ENCODE measurements at regions not wholly inside any gene's neighbourhood (a gene's known extent, or its start where the extent isn't known, plus 50 kb on each side); places are given as distances from the start of the nearest gene placed in this dataset.

GRCh38 chr15:97729270-97729669 is 231.2 kb upstream of the ARRDC4 start:
- BruUV-seq (replicated peaks): no TSS peak
- no peak overlapping the region for H3K9ac ChIP-seq (ENCODE audit: low read depth, low read length)
- TF ChIP-seq RAD21 (IDR thresholded peaks at IDR 0.05; ENCODE audit: low read length) (no peak), MXI1 (IDR thresholded peaks at IDR 0.05; ENCODE audit: borderline replicate concordance, low read depth, low read length) (no peak), USF2 (IDR thresholded peaks at IDR 0.05; ENCODE audit: low read depth, low read length) (no peak), CEBPB (IDR thresholded peaks at IDR 0.05; ENCODE audit: low read depth, low read length) (no peak), ELK1 (IDR thresholded peaks at IDR 0.05; ENCODE audit: borderline replicate concordance, low read depth, low read length) (no peak)
- H2BK120ac ChIP-seq (ENCODE audit: low read depth, low read length): no peak overlapping the region
- ATAC-seq (ENCODE audit: low read depth): no peak
- H2BK15ac ChIP-seq (ENCODE audit: low read depth, low read length): no peak overlapping the region
- no peak overlapping the region for H3K4me3 ChIP-seq (ENCODE audit: insufficient read depth, low read depth, low read length)
- no peaks in the 10 kb centered on the region for H3K27me3 ChIP-seq (ENCODE audit: control insufficient read depth, insufficient read depth, low read length)
- no peaks in the 10 kb centered on the region for H4K20me1 ChIP-seq (ENCODE audit: insufficient read depth, low read length)
- no peak overlapping the region for H2BK20ac ChIP-seq (ENCODE audit: low read depth, low read length)
- 56% methylated on average over 3 of the region's 7 CpGs; no CpG with 5 or more reads in 1 of the 2 experiments for WGBS, 2 experiments (ENCODE audit: extremely low coverage in 2 of 2, insufficient read length in 1 of 2)
- H3K36me3 ChIP-seq (ENCODE audit: control insufficient read depth, insufficient read depth, low read length): no peaks in the 10 kb centered on the region
- peaks cover 18% of the 10 kb centered on the region for H3K9me3 ChIP-seq (ENCODE audit: control insufficient read depth, insufficient read depth, low read length)
- intact Hi-C loops (cut with micrococcal nuclease) (no loop called here), in situ Hi-C loops (cut with MboI; ENCODE audit: low sequenced_read_pairs) (no loop called here), dilution Hi-C loops (cut with HindIII; ENCODE audit: low sequenced_read_pairs, unreplicated experiment) (no loop called here)
- no peak overlapping the region for H2AK9ac ChIP-seq (replicated peaks; ENCODE audit: low read depth, low read length, poor library complexity)
- H4K8ac ChIP-seq (ENCODE audit: low read depth in 2 of 2, low read length in 2 of 2): no peak overlapping the region
- DNase-seq: no peak
- no peak overlapping the region for H3K23ac ChIP-seq (ENCODE audit: low read depth, low read length)
- H3K18ac ChIP-seq (ENCODE audit: low read depth, low read length): no peak overlapping the region
- no peaks in the 10 kb centered on the region for H3K4me1 ChIP-seq (ENCODE audit: control insufficient read depth, insufficient read depth, low read length)
- H2AK5ac ChIP-seq (ENCODE audit: low read depth, low read length): no peak overlapping the region
- H3K56ac ChIP-seq (ENCODE audit: extremely low read depth, insufficient read depth, low read length): no peak overlapping the region
- H3K79me1 ChIP-seq (ENCODE audit: low read depth in 1 of 2, low read length in 2 of 2): no peaks in the 10 kb centered on the region
- H3K27ac ChIP-seq (ENCODE audit: insufficient read depth, low read length): no peak overlapping the region
- H3K4ac ChIP-seq (ENCODE audit: low read depth, low read length): no peak overlapping the region
- no peak overlapping the region for H2BK5ac ChIP-seq (ENCODE audit: low read depth, low read length, poor library complexity, severe bottlenecking)
- no peak overlapping the region for H3K14ac ChIP-seq (replicated peaks; ENCODE audit: low read depth, low read length)
- no peak overlapping the region for H3K4me2 ChIP-seq (ENCODE audit: low read depth, low read length)
- ChIA-PET CTCF (no interaction called here), POLR2A (ENCODE audit: unreplicated experiment) (no interaction called here)
- no peaks in the 10 kb centered on the region for H3K9me1 ChIP-seq (ENCODE audit: insufficient read depth, low read length)
- no peak overlapping the region for H4K91ac ChIP-seq (ENCODE audit: insufficient read depth, low read depth, low read length)
- H4K5ac ChIP-seq (ENCODE audit: low read depth, low read length): no peak overlapping the region
- no peak overlapping the region for H2AFZ ChIP-seq (replicated peaks; ENCODE audit: low read length, poor library complexity)

Data from IMR-90 (cell line).